PC-3 (cell line): ENCODE measurements at regions not wholly inside any gene's neighbourhood (a gene's known extent, or its start where the extent isn't known, plus 50 kb on each side); places are given as distances from the start of the nearest gene placed in this dataset.

Source experiments
- CTCF ChIP-seq: fragments of 300-600 bp; sonication (generic); conservative IDR thresholded peaks from 2 replicates; pipeline ENCODE4 v1.5.1; 2017; ENCODE audit warnings: antibody characterized with exemption, low read depth, mild to moderate bottlenecking, low read length
- EZH2 ChIP-seq: fragments of 300-600 bp; sonication (generic); IDR thresholded peaks from one replicate; pipeline ENCODE4 v1.6.1; 2017; ENCODE audit warnings: antibody characterized with exemption, mild to moderate bottlenecking, low read length; ENCODE audit not compliant: unreplicated experiment
- EZH2phosphoT487 ChIP-seq: fragments of 300-600 bp; sonication (generic); IDR thresholded peaks from 2 replicates; pipeline ENCODE4 v1.6.1; 2018; ENCODE audit warnings: mild to moderate bottlenecking, antibody characterized with exemption, low read length, borderline replicate concordance

DNA sequence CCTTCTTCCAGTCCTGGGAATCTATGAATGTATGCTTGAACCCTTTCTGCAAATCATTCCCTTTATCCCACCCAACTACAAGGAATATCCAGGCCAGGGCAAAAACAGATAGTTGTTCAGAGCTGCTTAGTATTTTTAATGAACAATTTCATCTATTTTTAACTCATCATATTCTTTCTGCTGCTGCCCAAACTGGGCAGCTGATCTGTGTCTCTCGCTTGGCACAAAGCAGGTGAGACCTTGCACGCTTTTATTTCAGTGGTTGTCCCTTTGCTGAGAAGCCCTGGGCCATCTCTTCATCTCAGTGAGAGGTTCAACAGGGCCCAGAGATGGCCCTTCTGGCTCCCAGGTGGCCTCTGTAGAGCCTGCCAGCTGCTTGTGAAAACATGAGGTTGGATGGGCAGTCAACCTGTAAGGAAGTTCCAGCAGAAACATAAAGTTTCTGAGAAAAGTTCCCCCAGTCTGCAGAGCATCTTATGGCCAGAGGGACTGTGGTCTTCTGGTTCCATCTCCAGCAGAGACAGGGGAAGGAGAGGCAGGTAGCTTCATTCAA is 57.5 kb downstream of the MYCN start:
- TF ChIP-seq CTCF (no peak), EZH2 (no peak), EZH2phosphoT487 (no peak)
